HepG2 (cell line): ENCODE measurements at regions not wholly inside any gene's neighbourhood (a gene's known extent, or its start where the extent isn't known, plus 50 kb on each side); places are given as distances from the start of the nearest gene placed in this dataset.

Source experiments
- ATAC-seq: fragments of 200-7000 bp; cut with Tn5 transposase; 3 replicates; pipeline ENCODE4 v1.9.1; 2020; ENCODE audit warnings: mild to moderate bottlenecking, moderate library complexity
- BruUV-seq: library from RNA; stranded (reverse); fragments of 400-500 nt; replicated peaks from 2 replicates; lab custom pipeline; 2021; lab: Mats Ljungman, UMichigan
- CTCF ChIA-PET: fragments of 300-600 bp; formaldehyde crosslinking; extraction: SDS; loops from one replicate; lab custom pipeline; 2021; ENCODE audit warnings: low total read pairs, inconsistent platforms, low intra/inter-chr PET ratio; lab: Yijun Ruan, JAX
- POLR2A ChIA-PET: fragments of 350-600 bp; sonication (Branson Sonifier 250); formaldehyde crosslinking; loops from one replicate; lab custom pipeline; 2020; ENCODE audit warnings: antibody characterized with exemption, inconsistent platforms; lab: Yijun Ruan, JAX
- DNase-seq: peaks from one replicate; pipeline ENCODE4 v3.0.0-alpha.2; 2015; ENCODE audit warnings: low spot score
- FAIRE-seq: peaks from 3 replicates; lab custom pipeline; 2011; peaks lifted over from hg19 to GRCh38; lab: Jason Lieb, UNC
- H2AFZ ChIP-seq: one replicate; pipeline ENCODE4 v1.6.1; 2011; ENCODE audit warnings: low read length, inconsistent platforms
- H3K27ac ChIP-seq: fragments of 300-600 bp; 3 replicates; pipeline ENCODE4 v1.8.0; 2011; ENCODE audit warnings: mixed run types, mild to moderate bottlenecking, mixed read lengths, low read length, inconsistent platforms; ENCODE audit not compliant: insufficient read depth; ENCODE audit errors: extremely low read length
- H3K27me3 ChIP-seq, 2 experiments: fragments of 200-600 bp in 1 of 2; 2 replicates in 1 of 2; 3 replicates in 1 of 2; pipeline versions ENCODE4 v1.6.0 to v1.8.0; 2011; ENCODE audit warnings: low read length in 2 of 2, mild to moderate bottlenecking in 2 of 2, moderate library complexity in 2 of 2, inconsistent platforms in 1 of 2; ENCODE audit not compliant: insufficient read depth in 2 of 2, control insufficient read depth in 1 of 2
- H3K36me3 ChIP-seq, 2 experiments: fragments of 200-600 bp in 1 of 2; replicated peaks in 1 of 2; 2 replicates in 1 of 2; 3 replicates in 1 of 2; pipeline versions ENCODE4 v1.5.1 to v1.8.0; 2011; ENCODE audit warnings: low read length in 2 of 2, inconsistent platforms in 1 of 2; ENCODE audit not compliant: insufficient read depth in 2 of 2, control insufficient read depth in 1 of 2
- H3K4me1 ChIP-seq: 2 replicates; pipeline ENCODE4 v1.5.1; 2012; ENCODE audit warnings: low read length, inconsistent platforms; ENCODE audit not compliant: insufficient read depth
- H3K4me2 ChIP-seq: 2 replicates; pipeline ENCODE4 v1.6.0; 2011; ENCODE audit warnings: low read depth, low read length, inconsistent platforms
- H3K4me3 ChIP-seq, 3 experiments: fragments of 200-600 bp in 1 of 3; sonication (generic), shearing (Covaris generic) in 1 of 3; replicated peaks in 1 of 3; 2 replicates each; pipeline ENCODE4 v1.5.1; 2011 to 2016; ENCODE audit warnings: low read length in 3 of 3, inconsistent platforms in 2 of 3, low read depth in 2 of 3, mild to moderate bottlenecking in 2 of 3, control low read depth in 1 of 3, mixed read lengths in 1 of 3; ENCODE audit not compliant: insufficient read depth in 1 of 3
- H3K79me2 ChIP-seq: one replicate; pipeline ENCODE4 v1.6.1; 2011; ENCODE audit warnings: low read length, inconsistent platforms; ENCODE audit not compliant: insufficient read depth
- H3K9ac ChIP-seq: 2 replicates; pipeline ENCODE4 v1.6.0; 2011; ENCODE audit warnings: mild to moderate bottlenecking, low read depth, low read length, inconsistent platforms; ENCODE audit not compliant: insufficient read depth
- H3K9me3 ChIP-seq: 2 replicates; pipeline ENCODE4 v1.5.1; 2012; ENCODE audit warnings: mild to moderate bottlenecking, low read length
- H4K20me1 ChIP-seq: 2 replicates; pipeline ENCODE4 v1.6.0; 2011; ENCODE audit warnings: inconsistent platforms, mild to moderate bottlenecking, low read length, moderate library complexity; ENCODE audit not compliant: insufficient read depth
- ARID3A ChIP-seq: IDR thresholded peaks from 2 replicates; pipeline ENCODE4 v1.6.1; 2012; ENCODE audit warnings: low read depth, low read length, improper control_type of control experiment
- ATF6 ChIP-seq: sonication (generic); formaldehyde crosslinking; conservative IDR thresholded peaks from 2 replicates; pipeline ENCODE4 v1.4.0; 2020; ENCODE audit warnings: missing genetic modification reagents
- CENPBD1 ChIP-seq: sonication (generic); formaldehyde crosslinking; IDR thresholded peaks from 2 replicates; pipeline ENCODE4 v1.8.0; 2022; ENCODE audit warnings: missing genetic modification reagents, low read depth, mild to moderate bottlenecking, borderline replicate concordance
- CREB3 ChIP-seq: sonication (generic); formaldehyde crosslinking; IDR thresholded peaks from 2 replicates; pipeline ENCODE4 v1.5.0; 2020; ENCODE audit warnings: missing genetic modification reagents
- MAFG ChIP-seq: sonication (generic); formaldehyde crosslinking; IDR thresholded peaks from 2 replicates; pipeline ENCODE4 v1.5.1; 2020; ENCODE audit warnings: mild to moderate bottlenecking, missing genetic modification reagents
- NFATC3 ChIP-seq: sonication (generic); formaldehyde crosslinking; IDR thresholded peaks from 2 replicates; pipeline ENCODE4 v1.5.1; 2020; ENCODE audit warnings: mild to moderate bottlenecking, missing genetic modification reagents
- NR2F6 ChIP-seq, 2 experiments: IDR thresholded peaks; 2 replicates each; pipeline ENCODE4 v1.6.1; 2016; ENCODE audit warnings: antibody characterized with exemption in 1 of 2, mild to moderate bottlenecking in 1 of 2
- SMC3 ChIP-seq: IDR thresholded peaks from 2 replicates; pipeline ENCODE4 v1.6.1; 2011; ENCODE audit warnings: low read length, improper control_type of control experiment
- ZBED4 ChIP-seq: sonication (generic); formaldehyde crosslinking; IDR thresholded peaks from 2 replicates; pipeline ENCODE4 v1.4.0; 2020; ENCODE audit warnings: missing genetic modification reagents, borderline replicate concordance
- ZBTB20 ChIP-seq: sonication (generic); formaldehyde crosslinking; IDR thresholded peaks from 2 replicates; pipeline ENCODE4 v1.8.1; 2023; ENCODE audit warnings: missing genetic modification reagents, low read depth, mild to moderate bottlenecking, borderline replicate concordance
- ZFP36L2 ChIP-seq: sonication (generic); formaldehyde crosslinking; IDR thresholded peaks from 2 replicates; pipeline ENCODE4 v1.4.0; 2020; ENCODE audit warnings: missing genetic modification reagents
- ZNF556 ChIP-seq: sonication (generic); formaldehyde crosslinking; IDR thresholded peaks from 2 replicates; pipeline ENCODE4 v1.4.0; 2020; ENCODE audit warnings: mild to moderate bottlenecking, missing genetic modification reagents, borderline replicate concordance
- ZNF891 ChIP-seq: sonication (generic); formaldehyde crosslinking; IDR thresholded peaks from 2 replicates; pipeline ENCODE4 v1.5.0; 2020; ENCODE audit warnings: mild to moderate bottlenecking, missing genetic modification reagents
- WGBS: methylation state at CpG from one replicate; pipeline ENCODE4 v1.1.6; 2017; ENCODE audit warnings: low lambda C conversion rate; 5-methylcytosine and 5-hydroxymethylcytosine counted together
- in situ Hi-C: cut with HindIII; loops from 2 replicates; pipeline ENCODE4 v1.10.0; 2017; ENCODE audit warnings: low pct_unique_long_range_greater_than_20kb; ENCODE audit not compliant: extremely low pct_ligation_motif_present
- intact Hi-C: fragments of 100-400 bp; cut with micrococcal nuclease; formaldehyde crosslinking; loops from one replicate; pipeline ENCODE4 v1.10.0; 2022; ENCODE audit not compliant: unreplicated experiment

- Histone ChIP-seq H3K4me2 (no peak overlapping the region), H4K20me1 (no peaks in the 10 kb centered on the region), H3K4me3 (no peak overlapping the region), H3K27me3 (no peaks in the 10 kb centered on the region), H3K27ac (no peak overlapping the region), H3K9ac (no peak overlapping the region), H3K36me3 (no peaks in the 10 kb centered on the region), H3K79me2 (no peaks in the 10 kb centered on the region), H3K9me3 (no peaks in the 10 kb centered on the region), H2AFZ (no peak overlapping the region), H3K4me1 (peaks cover 47% of the 10 kb centered on the region)
- ATAC-seq (peak; percentile 23), FAIRE-seq (no peak), DNase-seq (no peak)
- ChIA-PET CTCF (no interaction called here), POLR2A (no interaction called here)
- intact Hi-C loops (loop anchor here (5.0 kb wide), 2 partner anchors 159 to 194 kb away; partner anchors contain the start of gene CCDC34), in situ Hi-C loops (loop anchor here (5.0 kb wide), 1 partner anchor 89 kb away; no protein-coding TSS in a partner anchor)
- 61% methylated on average over 2 of the region's 5 CpGs for WGBS
- no TSS peak for BruUV-seq
- TF ChIP-seq ZFP36L2 (CRISPR knock-in tag) = no peak
- no peak for TF ChIP-seq SMC3
- TF ChIP-seq ZNF556 = no peak
- no peak for TF ChIP-seq ATF6
- no peak for TF ChIP-seq ARID3A
- TF ChIP-seq CENPBD1 = no peak
- TF ChIP-seq CREB3 = no peak
- TF ChIP-seq NFATC3 (CRISPR knock-in tag) = no peak
- no peak for TF ChIP-seq ZNF891 (CRISPR knock-in tag)
- no peak for TF ChIP-seq ZBTB20
- no peak for TF ChIP-seq ZBED4 (CRISPR knock-in tag)
- no peak for TF ChIP-seq MAFG (CRISPR knock-in tag)
- TF ChIP-seq NR2F6 (IDR thresholded peaks at IDR 0.05) = no peak
- no peak for TF ChIP-seq NR2F6 (CRISPR knock-in tag; IDR thresholded peaks at IDR 0.05)
These were observed 159.9 kb downstream of the CCDC34 start for GRCh38 chr11:27203077-27203647.
